PC-3 (cell line): ENCODE measurements at regions not wholly inside any gene's neighbourhood (a gene's known extent, or its start where the extent isn't known, plus 50 kb on each side); places are given as distances from the start of the nearest gene placed in this dataset.

Experiments
- ATAC-seq: fragments of 200-7000 bp; cut with Tn5 transposase; 2 replicates; pipeline ENCODE4 v1.9.1; 2020; ENCODE audit warnings: mild to moderate bottlenecking, moderate library complexity
- BruUV-seq: library from RNA; stranded (reverse); fragments of 400-500 nt; replicated peaks from 2 replicates; lab custom pipeline; 2021; lab: Mats Ljungman, UMichigan
- CTCF ChIA-PET: fragments of 300-600 bp; sonication (Branson Sonifier 250); formaldehyde crosslinking; loops from one replicate; lab custom pipeline; 2022; ENCODE audit warnings: antibody characterized with exemption; lab: Charles Lee
- POLR2A ChIA-PET: fragments of 300-600 bp; sonication (Branson Sonifier 250); formaldehyde crosslinking; loops from one replicate; lab custom pipeline; 2022; ENCODE audit warnings: antibody characterized with exemption; ENCODE audit not compliant: unreplicated experiment; lab: Charles Lee
- DNase-seq: peaks from one replicate; pipeline ENCODE4 v3.0.0-alpha.2; 2015
- H2AFZ ChIP-seq: fragments of 300-600 bp; sonication (generic); 2 replicates; pipeline ENCODE4 v1.6.0; 2016; ENCODE audit warnings: antibody characterized with exemption, low read length
- H3F3A ChIP-seq: fragments of 300-600 bp; sonication (generic); one replicate; pipeline ENCODE4 v1.6.0; 2017; ENCODE audit warnings: antibody characterized with exemption, low read length, control low read depth, mild to moderate bottlenecking; ENCODE audit not compliant: unreplicated experiment
- H3K27ac ChIP-seq: fragments of 300-600 bp; sonication (generic); 2 replicates; pipeline ENCODE4 v1.5.1; 2016; ENCODE audit warnings: mild to moderate bottlenecking, low read length
- H3K27me3 ChIP-seq: fragments of 300-600 bp; sonication (generic); 2 replicates; pipeline ENCODE4 v1.6.1; 2016; ENCODE audit warnings: low read length, mixed read lengths
- H3K36me3 ChIP-seq: fragments of 300-600 bp; sonication (generic); 2 replicates; pipeline ENCODE4 v1.6.1; 2016; ENCODE audit warnings: low read depth, mixed run types, low read length, mixed read lengths
- H3K4me1 ChIP-seq: fragments of 300-600 bp; sonication (generic); 2 replicates; pipeline ENCODE4 v1.5.1; 2016; ENCODE audit warnings: low read length; ENCODE audit not compliant: insufficient read depth
- H3K4me2 ChIP-seq: fragments of 300-600 bp; sonication (generic); 2 replicates; pipeline ENCODE4 v1.6.0; 2016; ENCODE audit warnings: low read length
- H3K4me3 ChIP-seq: fragments of 300-600 bp; sonication (generic); 2 replicates; pipeline ENCODE4 v1.5.1; 2016; ENCODE audit warnings: mild to moderate bottlenecking, low read length, mixed read lengths
- H3K79me2 ChIP-seq: fragments of 300-600 bp; sonication (generic); 2 replicates; pipeline ENCODE4 v1.6.1; 2017; ENCODE audit warnings: low read length, mixed read lengths
- H3K9ac ChIP-seq: fragments of 300-600 bp; sonication (generic); 2 replicates; pipeline ENCODE4 v1.6.0; 2016; ENCODE audit warnings: mild to moderate bottlenecking, low read length
- H3K9me2 ChIP-seq: fragments of 300-600 bp; sonication (generic); replicated peaks from 2 replicates; pipeline ENCODE4 v1.6.1; 2016; ENCODE audit warnings: mixed run types, low read length, mixed read lengths
- H3K9me3 ChIP-seq: fragments of 300-600 bp; sonication (generic); 2 replicates; pipeline ENCODE4 v1.6.1; 2016; ENCODE audit warnings: low read length, mixed read lengths
- H4K20me1 ChIP-seq: fragments of 300-600 bp; sonication (generic); 2 replicates; pipeline ENCODE4 v1.6.1; 2016; ENCODE audit warnings: low read length, mixed read lengths
- EZH2 ChIP-seq: fragments of 300-600 bp; sonication (generic); IDR thresholded peaks from one replicate; pipeline ENCODE4 v1.6.1; 2017; ENCODE audit warnings: antibody characterized with exemption, mild to moderate bottlenecking, low read length; ENCODE audit not compliant: unreplicated experiment
- EZH2phosphoT487 ChIP-seq: fragments of 300-600 bp; sonication (generic); IDR thresholded peaks from 2 replicates; pipeline ENCODE4 v1.6.1; 2018; ENCODE audit warnings: mild to moderate bottlenecking, antibody characterized with exemption, low read length, borderline replicate concordance
- intact Hi-C: fragments of 100-400 bp; cut with micrococcal nuclease; formaldehyde crosslinking; loops from 2 replicates; pipeline ENCODE4 v1.9.0; 2023
- TF ChIP-seq, protein P1 (sequence below): fragments of 300-600 bp; sonication (generic); conservative IDR thresholded peaks from 2 replicates; pipeline ENCODE4 v1.5.1; 2017; ENCODE audit warnings: antibody characterized with exemption, low read depth, mild to moderate bottlenecking, low read length

DNA sequence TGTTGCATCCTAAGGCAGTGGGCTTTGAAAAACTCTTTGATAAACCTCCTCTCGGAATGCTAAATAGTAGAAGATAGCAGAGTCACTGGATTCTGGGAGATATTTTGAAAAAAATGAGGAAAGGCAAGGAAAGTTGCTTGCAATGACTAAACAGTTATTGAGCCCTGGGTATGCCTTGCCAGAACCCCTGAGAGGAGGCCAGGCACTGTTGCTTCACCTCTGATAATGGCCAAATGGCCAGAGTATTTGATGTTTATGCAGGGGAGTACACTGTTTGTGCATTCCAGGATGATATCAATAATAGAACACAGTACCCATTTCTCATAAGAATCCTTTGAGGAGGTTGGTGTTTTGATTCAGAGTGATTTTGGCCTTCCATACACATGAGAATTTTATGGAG, 935.1 kb upstream of the WWC1 start:
- TF ChIP-seq EZH2 (no peak), EZH2phosphoT487 (no peak)
- TF ChIP-seq, protein P1, sequence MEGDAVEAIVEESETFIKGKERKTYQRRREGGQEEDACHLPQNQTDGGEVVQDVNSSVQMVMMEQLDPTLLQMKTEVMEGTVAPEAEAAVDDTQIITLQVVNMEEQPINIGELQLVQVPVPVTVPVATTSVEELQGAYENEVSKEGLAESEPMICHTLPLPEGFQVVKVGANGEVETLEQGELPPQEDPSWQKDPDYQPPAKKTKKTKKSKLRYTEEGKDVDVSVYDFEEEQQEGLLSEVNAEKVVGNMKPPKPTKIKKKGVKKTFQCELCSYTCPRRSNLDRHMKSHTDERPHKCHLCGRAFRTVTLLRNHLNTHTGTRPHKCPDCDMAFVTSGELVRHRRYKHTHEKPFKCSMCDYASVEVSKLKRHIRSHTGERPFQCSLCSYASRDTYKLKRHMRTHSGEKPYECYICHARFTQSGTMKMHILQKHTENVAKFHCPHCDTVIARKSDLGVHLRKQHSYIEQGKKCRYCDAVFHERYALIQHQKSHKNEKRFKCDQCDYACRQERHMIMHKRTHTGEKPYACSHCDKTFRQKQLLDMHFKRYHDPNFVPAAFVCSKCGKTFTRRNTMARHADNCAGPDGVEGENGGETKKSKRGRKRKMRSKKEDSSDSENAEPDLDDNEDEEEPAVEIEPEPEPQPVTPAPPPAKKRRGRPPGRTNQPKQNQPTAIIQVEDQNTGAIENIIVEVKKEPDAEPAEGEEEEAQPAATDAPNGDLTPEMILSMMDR = no peak
- Histone ChIP-seq H3K79me2 (no peaks in the 10 kb centered on the region), H3K27me3 (peaks cover 16% of the 10 kb centered on the region; the same call in 1 of the 2 replicates), H2AFZ (no peak overlapping the region), H3K27ac (no peak overlapping the region), H3K36me3 (no peaks in the 10 kb centered on the region), H3K4me3 (no peak overlapping the region), H3K4me1 (no peaks in the 10 kb centered on the region), H3K9ac (no peak overlapping the region), H3K4me2 (no peak overlapping the region), H3K9me3 (no peaks in the 10 kb centered on the region), H3K9me2 (no peaks in the 10 kb centered on the region), H4K20me1 (no peaks in the 10 kb centered on the region), H3F3A (no peaks in the 10 kb centered on the region)
- no TSS peak for BruUV-seq
- ChIA-PET CTCF (no interaction called here), POLR2A (no interaction called here)
- intact Hi-C loops = no loop called here
- DNase-seq (no peak), ATAC-seq (no peak)

DNA sequence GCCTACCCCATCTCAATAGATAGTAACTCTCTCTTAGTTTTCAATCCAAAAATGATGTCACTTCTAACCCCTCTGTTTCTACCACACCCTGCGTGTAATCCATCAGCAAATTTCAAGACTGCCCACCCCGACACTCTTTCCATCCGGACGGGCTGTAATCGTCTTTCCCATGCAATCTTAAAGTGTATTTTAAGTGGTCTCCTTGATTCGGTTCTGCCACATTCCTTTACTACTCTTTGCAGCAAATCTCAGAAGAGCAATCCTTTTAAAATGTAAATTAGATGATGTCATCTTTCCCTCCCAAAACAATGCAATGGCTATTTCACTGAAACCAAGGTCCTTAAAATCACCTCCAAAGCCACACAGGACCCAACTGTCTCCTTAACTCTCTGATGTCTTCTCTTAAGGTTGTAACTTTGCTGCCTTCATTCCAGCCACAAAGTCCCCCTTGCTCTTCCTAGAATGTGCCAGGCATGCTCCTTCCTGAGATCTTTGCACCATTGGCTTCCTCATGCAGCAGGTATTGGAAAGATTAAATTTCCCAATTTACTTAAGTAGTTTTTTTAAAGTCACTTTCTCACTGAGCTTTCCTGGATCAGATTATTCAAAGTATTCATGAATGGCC, 932.5 kb upstream of the WWC1 start:
- H3K9me3 ChIP-seq = no peaks in the 10 kb centered on the region
- no peak overlapping the region for H3K4me3 ChIP-seq
- POLR2A ChIA-PET = no interaction called here
- no peaks in the 10 kb centered on the region for H3F3A ChIP-seq
- no TSS peak for BruUV-seq
- H3K79me2 ChIP-seq = no peaks in the 10 kb centered on the region
- no peak overlapping the region for H2AFZ ChIP-seq
- TF ChIP-seq EZH2phosphoT487 (no peak), EZH2 (no peak)
- TF ChIP-seq, protein P1 = no peak
- no peaks in the 10 kb centered on the region for H3K9me2 ChIP-seq
- H3K4me1 ChIP-seq = no peaks in the 10 kb centered on the region
- DNase-seq = no peak
- no peaks in the 10 kb centered on the region for H3K36me3 ChIP-seq
- H3K27me3 ChIP-seq = peaks cover 16% of the 10 kb centered on the region; the same call in 1 of the 2 replicates
- ATAC-seq = no peak
- no peak overlapping the region for H3K4me2 ChIP-seq
- CTCF ChIA-PET = no interaction called here
- intact Hi-C loops = no loop called here
- H3K9ac ChIP-seq = no peak overlapping the region
- H4K20me1 ChIP-seq = no peaks in the 10 kb centered on the region
- no peak overlapping the region for H3K27ac ChIP-seq

DNA sequence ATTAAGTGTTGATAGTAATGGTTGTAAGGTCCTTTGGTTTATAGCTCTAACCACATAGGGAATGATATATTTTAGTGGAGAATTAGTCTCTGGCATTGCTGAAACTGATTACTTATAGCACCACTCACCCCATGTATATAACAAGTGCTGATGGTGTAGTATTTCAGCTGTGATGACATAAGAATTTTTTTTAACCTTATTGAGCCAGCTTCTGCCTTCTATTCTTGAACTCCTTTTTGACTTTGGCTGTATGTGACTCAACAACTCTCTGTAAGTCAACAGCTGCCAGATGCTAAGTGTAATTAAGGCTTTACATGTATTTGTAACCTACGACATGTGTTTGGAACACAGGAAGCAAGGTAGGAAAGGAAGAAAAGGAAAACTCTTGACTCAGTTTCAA, 929.6 kb upstream of the WWC1 start:
- BruUV-seq = no TSS peak
- Histone ChIP-seq H3K36me3 (no peaks in the 10 kb centered on the region), H3K27ac (no peak overlapping the region), H2AFZ (no peak overlapping the region), H3K4me1 (no peaks in the 10 kb centered on the region), H3K4me3 (no peak overlapping the region), H3K9me2 (no peaks in the 10 kb centered on the region), H3K9me3 (no peaks in the 10 kb centered on the region), H3K27me3 (no peaks in the 10 kb centered on the region), H3F3A (no peaks in the 10 kb centered on the region), H4K20me1 (no peaks in the 10 kb centered on the region), H3K79me2 (no peaks in the 10 kb centered on the region), H3K9ac (no peak overlapping the region), H3K4me2 (no peak overlapping the region)
- DNase-seq (no peak), ATAC-seq (no peak)
- ChIA-PET CTCF (no interaction called here), POLR2A (no interaction called here)
- intact Hi-C loops = no loop called here
- TF ChIP-seq, protein P1 = no peak
- TF ChIP-seq EZH2phosphoT487 (no peak), EZH2 (no peak)
